Fibroblast of lung (primary cell): ENCODE measurements at regions not wholly inside any gene's neighbourhood (a gene's known extent, or its start where the extent isn't known, plus 50 kb on each side); places are given as distances from the start of the nearest gene placed in this dataset.
A peak's percentile ranks its signal among the peaks of the same experiment; 100 is the strongest.

ENCODE experiments used
- DNase-seq, 2 donors: peaks; one replicate each; pipeline versions ENCODE4 v3.0.0 to v3.0.0-alpha.2; 2010; ENCODE audit warnings: low read depth in 2 of 2
- H2AFZ ChIP-seq: 2 replicates; pipeline ENCODE4 v1.5.1; 2012; ENCODE audit warnings: low read length, control low read depth, inconsistent platforms
- H3K27ac ChIP-seq: 2 replicates; pipeline ENCODE4 v1.5.1; 2011; ENCODE audit warnings: low read length, control low read depth; ENCODE audit not compliant: insufficient read depth
- H3K27me3 ChIP-seq: 2 replicates; pipeline ENCODE4 v1.5.1; 2011; ENCODE audit warnings: mild to moderate bottlenecking, low read length; ENCODE audit not compliant: control insufficient read depth, insufficient read depth
- H3K36me3 ChIP-seq: 2 replicates; pipeline ENCODE4 v1.5.1; 2011; ENCODE audit warnings: low read length; ENCODE audit not compliant: control insufficient read depth, insufficient read depth
- H3K4me1 ChIP-seq: 2 replicates; pipeline ENCODE4 v1.5.1; 2011; ENCODE audit warnings: low read length; ENCODE audit not compliant: control insufficient read depth, insufficient read depth; ENCODE audit errors: extremely low read depth
- H3K4me2 ChIP-seq: 2 replicates; pipeline ENCODE4 v1.5.1; 2011; ENCODE audit warnings: low read length, control low read depth; ENCODE audit not compliant: insufficient read depth; ENCODE audit errors: extremely low read depth
- H3K4me3 ChIP-seq, 4 experiments: fragments of 200-600 bp in 1 of 4; sonication (generic) in 1 of 4; replicated peaks in 1 of 4; 2 replicates each; pipeline ENCODE4 v1.5.1; 2011 to 2016; ENCODE audit warnings: low read length in 4 of 4, low read depth in 3 of 4, mild to moderate bottlenecking in 3 of 4, control low read depth in 2 of 4, inconsistent platforms in 1 of 4, mixed read lengths in 1 of 4; ENCODE audit not compliant: insufficient read depth in 1 of 4; ENCODE audit errors: control extremely low read depth in 1 of 4
- H3K79me2 ChIP-seq: 2 replicates; pipeline ENCODE4 v1.5.1; 2012; ENCODE audit warnings: mild to moderate bottlenecking, low read length, inconsistent platforms; ENCODE audit not compliant: control insufficient read depth, insufficient read depth
- H3K9ac ChIP-seq: 2 replicates; pipeline ENCODE4 v1.5.1; 2011; ENCODE audit warnings: mild to moderate bottlenecking, low read length, control low read depth; ENCODE audit not compliant: insufficient read depth
- H3K9me3 ChIP-seq: 2 replicates; pipeline ENCODE4 v1.5.1; 2012; ENCODE audit warnings: low read depth, low read length; ENCODE audit not compliant: control insufficient read depth, insufficient read depth
- H4K20me1 ChIP-seq: 2 replicates; pipeline ENCODE4 v1.5.1; 2011; ENCODE audit warnings: low read length; ENCODE audit not compliant: control insufficient read depth, insufficient read depth; ENCODE audit errors: extremely low read depth
- CTCF ChIP-seq, 2 donors: IDR thresholded peaks in 1 of 2; conservative IDR thresholded peaks in 1 of 2; 1 replicate in 1 of 2; 2 replicates in 1 of 2; pipeline ENCODE4 v1.5.1; 2011 to 2012; ENCODE audit warnings: low read length in 2 of 2, control low read depth in 1 of 2, inconsistent platforms in 1 of 2, low read depth in 1 of 2, mild to moderate bottlenecking in 1 of 2
- EZH2 ChIP-seq: IDR thresholded peaks from 2 replicates; pipeline ENCODE4 v1.5.1; 2012; ENCODE audit warnings: low read length, control low read depth, mild to moderate bottlenecking; ENCODE audit errors: missing control alignments

GRCh38 chr2:175309799-175310198 lies 128.3 kb upstream of the ATP5MC3 start:
- Histone ChIP-seq H2AFZ (no peak overlapping the region), H3K9ac (no peak overlapping the region), H3K27me3 (no peaks in the 10 kb centered on the region), H4K20me1 (no peaks in the 10 kb centered on the region), H3K4me3 (no peak overlapping the region), H3K9me3 (no peaks in the 10 kb centered on the region), H3K4me2 (no peak overlapping the region), H3K27ac (no peak overlapping the region), H3K4me1 (no peaks in the 10 kb centered on the region), H3K79me2 (no peaks in the 10 kb centered on the region), H3K36me3 (no peaks in the 10 kb centered on the region)
- DNase-seq: peak; percentile 10 to 17
- TF ChIP-seq EZH2: no peak
- peak; percentile 41 to 52 for TF ChIP-seq CTCF (conservative IDR thresholded peaks at IDR 0.05 in 1 of 2, IDR thresholded peaks at IDR 0.05 in 1 of 2; ENCODE audit: low read depth in 1 of 2, low read length in 2 of 2)

- no peak for DNase-seq
Observed at GRCh38 chr2:175308005-175308404, 126.5 kb upstream of the ATP5MC3 start.

GRCh38 chr2:175304541-175304940 lies 123.0 kb upstream of the ATP5MC3 start:
- Histone ChIP-seq H3K79me2 (no peaks in the 10 kb centered on the region), H3K9me3 (no peaks in the 10 kb centered on the region), H3K9ac (no peak overlapping the region), H3K4me1 (no peaks in the 10 kb centered on the region), H3K4me3 (no peak overlapping the region), H3K27ac (no peak overlapping the region), H4K20me1 (no peaks in the 10 kb centered on the region), H3K4me2 (no peak overlapping the region), H3K27me3 (no peaks in the 10 kb centered on the region), H3K36me3 (no peaks in the 10 kb centered on the region), H2AFZ (no peak overlapping the region)
- DNase-seq: no peak
- TF ChIP-seq CTCF (conservative IDR thresholded peaks at IDR 0.05 in 1 of 2, IDR thresholded peaks at IDR 0.05 in 1 of 2; ENCODE audit: low read depth in 1 of 2, low read length in 2 of 2) (no peak), EZH2 (no peak)

More at GRCh38 chr2:175308005-175308404, 126.5 kb upstream of the ATP5MC3 start:
- Histone ChIP-seq H3K4me2 (no peak overlapping the region), H3K4me1 (no peaks in the 10 kb centered on the region), H3K9ac (no peak overlapping the region), H4K20me1 (no peaks in the 10 kb centered on the region), H3K27ac (no peak overlapping the region), H3K9me3 (no peaks in the 10 kb centered on the region), H2AFZ (no peak overlapping the region), H3K79me2 (no peaks in the 10 kb centered on the region), H3K27me3 (no peaks in the 10 kb centered on the region), H3K4me3 (no peak overlapping the region), H3K36me3 (no peaks in the 10 kb centered on the region)
- TF ChIP-seq CTCF (conservative IDR thresholded peaks at IDR 0.05 in 1 of 2, IDR thresholded peaks at IDR 0.05 in 1 of 2; ENCODE audit: low read depth in 1 of 2, low read length in 2 of 2) (no peak), EZH2 (no peak)
